HG02798 (cell line): ENCODE measurements at regions not wholly inside any gene's neighbourhood (a gene's known extent, or its start where the extent isn't known, plus 50 kb on each side); places are given as distances from the start of the nearest gene placed in this dataset.
"Not testable (repeated sequence)": the region's sequence is repeated elsewhere in the genome, so short reads cannot be mapped to it uniquely, and the experiment has no call there.

Experiments
- ATAC-seq: cut with Tn5 transposase; IDR thresholded peaks from one replicate; pipeline ENCODE4 v1.9.1; 2021; ENCODE audit warnings: mild to moderate bottlenecking; ENCODE audit not compliant: unreplicated experiment, poor library complexity

DNA sequence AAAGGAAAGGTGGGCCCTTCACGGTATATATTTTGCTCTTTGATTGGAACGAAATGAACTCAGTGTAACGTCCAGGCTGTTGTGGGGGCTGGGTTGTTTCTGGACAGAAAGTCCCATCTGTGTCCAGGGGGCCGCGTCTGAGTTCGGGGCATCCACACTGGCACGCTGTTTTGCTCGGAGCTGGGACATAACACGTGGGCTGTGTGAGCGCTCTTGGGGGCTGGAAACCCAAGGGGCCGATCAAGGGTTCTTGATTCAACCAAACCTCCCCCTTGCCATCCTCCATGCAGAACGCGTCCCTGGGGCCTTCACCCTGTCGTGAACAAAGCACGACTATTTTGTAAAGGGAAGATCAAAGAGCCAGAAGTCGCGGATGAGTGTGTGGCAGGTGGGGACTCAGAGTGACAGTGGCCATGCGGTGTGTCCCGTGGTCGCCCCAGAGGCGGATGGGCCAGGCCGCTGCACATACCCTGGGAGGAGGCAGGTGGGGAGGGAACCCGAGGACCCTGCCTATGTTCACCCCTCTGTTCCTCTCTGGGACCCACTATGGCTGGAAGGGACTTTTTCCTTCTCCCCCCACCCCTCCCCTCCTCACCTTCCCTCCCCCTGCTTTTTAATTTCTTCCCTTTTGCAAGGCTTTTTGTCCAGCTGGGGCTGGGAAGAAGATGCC is 387.2 kb downstream of the SEC14L1 start:
- ATAC-seq: no peak

DNA sequence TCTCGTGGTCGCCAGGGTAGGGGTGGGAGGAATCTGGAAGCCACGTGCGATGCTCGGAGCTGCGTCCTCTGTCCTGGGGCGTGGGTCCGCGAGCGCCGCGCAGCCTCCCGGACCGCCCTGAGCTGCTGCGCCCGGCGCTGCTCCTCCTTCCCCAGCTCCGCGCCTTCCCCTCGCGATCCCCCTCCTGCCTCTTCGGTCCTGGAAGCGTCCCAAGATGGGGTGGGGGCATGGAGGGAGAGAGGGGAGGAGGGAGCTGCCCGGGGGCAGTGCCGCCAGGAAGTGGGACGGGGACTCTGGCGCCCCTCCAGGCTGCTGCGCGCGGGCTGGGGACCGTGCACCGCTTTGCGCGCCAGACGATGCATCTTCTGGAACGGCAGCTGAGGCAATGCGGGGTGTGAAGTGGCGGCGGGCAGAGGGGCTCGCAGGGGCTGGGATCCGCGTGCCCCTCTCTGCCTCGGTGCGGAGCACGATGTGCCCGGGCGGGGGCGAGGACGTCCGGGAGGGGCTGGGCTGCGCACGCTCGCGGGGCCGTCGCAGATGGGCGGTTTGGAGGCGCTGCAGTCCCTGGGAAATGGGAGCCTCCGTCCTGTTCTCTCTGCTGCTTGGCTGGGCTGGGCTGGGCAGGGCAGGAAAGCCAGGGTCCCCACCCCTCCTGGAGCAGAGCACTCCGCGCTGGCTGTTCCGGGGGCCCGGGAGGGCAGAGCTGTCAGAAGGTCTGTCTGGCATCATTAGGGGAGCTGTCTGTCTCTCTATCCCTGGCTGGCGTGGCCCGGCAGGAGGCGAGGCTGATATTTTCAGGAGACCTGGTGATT is 388.0 kb downstream of the SEC14L1 start:
- ATAC-seq: no peak

DNA sequence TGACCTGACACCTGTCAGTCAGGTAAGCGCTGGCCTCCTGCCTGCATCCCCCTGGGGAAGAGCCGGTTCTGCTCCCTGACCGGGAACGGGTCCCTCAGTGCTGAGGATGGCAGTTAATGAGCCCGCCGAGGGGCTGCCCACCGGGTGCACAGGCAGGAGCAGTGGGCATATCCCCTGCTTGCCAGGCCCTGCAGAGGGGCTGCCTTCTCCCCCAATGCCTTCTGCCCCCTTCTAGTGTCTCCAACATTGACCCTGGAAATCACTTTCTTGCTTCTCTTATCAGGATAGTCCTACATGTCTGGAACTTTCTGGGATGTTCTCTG is 388.5 kb downstream of the SEC14L1 start:
- ATAC-seq: no peak

DNA sequence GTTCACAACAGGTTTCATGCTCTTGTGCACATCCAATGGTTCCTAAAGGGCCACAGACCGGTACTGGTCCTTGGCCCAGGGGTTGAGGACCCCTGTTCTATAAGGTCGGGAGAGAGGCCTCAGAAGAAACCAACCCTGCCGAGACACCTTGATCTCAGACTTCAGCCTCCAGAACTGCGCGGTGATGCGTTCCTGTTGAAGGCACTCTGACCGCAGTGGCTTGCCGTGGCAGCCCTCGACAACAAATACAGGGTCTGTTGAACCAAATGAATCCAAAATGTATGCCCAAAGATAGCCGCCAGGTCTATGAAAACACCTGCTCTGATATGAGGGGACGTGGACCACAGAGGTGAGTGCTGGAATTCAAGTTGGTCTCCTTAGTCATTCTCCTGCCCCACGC is 389.8 kb downstream of the SEC14L1 start:
- no peak for ATAC-seq

DNA sequence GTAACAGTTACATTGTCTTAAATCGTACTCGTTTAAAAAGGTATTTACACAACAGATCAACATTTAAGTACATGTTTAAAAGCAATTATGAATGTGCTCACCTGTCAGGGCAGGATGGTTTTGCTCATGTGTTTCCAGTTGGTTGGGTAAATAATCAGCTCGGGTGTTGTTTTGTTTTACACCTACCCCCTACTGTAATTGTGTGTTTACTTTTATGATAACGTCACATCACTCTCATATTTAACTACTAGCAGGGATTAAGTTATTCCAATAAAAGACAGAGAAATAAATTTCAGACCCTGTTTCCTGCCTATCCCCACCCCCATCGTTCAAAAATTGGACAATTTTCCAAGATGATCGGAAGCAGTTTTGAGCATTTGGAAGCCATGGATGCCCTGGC is 390.2 kb downstream of the SEC14L1 start:
- no peak for ATAC-seq

DNA sequence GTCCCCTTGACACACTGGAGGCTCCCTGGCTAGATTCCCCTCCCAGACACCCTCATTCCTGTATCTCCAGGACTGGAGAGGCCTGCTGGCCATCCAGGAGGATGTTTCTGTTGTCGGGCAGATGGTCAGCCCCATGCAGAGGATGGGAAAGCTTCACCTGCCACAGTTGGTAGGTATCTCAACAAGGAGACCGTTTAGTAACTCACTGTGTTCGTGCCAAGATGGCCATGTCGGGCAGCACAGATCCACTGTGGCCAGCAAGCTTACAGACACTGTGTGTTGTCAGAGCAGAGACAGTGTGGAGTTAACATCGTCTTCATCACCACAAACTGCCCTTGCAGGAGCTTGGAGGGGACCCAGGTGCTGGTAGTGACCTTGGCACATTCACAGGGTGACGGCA is 390.9 kb downstream of the SEC14L1 start:
- ATAC-seq: no peak

DNA sequence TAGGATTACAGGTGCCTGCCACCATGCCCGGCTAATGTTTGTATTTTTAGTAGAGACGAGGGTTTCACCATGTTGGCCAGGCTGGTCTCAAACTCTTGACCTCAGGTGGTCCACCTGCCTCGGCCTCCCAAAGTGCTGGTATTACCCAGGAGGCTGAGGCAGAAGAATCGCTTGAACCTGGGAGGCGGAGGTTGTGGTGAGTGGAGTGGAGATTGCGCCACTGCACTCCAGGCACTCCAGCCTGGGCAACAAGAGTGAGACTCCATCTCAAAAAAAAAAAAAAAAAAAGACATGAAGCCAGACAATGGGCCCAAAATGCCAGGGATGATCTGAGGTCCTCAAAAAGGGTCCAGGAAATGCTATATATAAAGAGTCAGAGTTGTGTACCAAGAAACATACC is 392.9 kb downstream of the SEC14L1 start:
- ATAC-seq: not testable (repeated sequence)

DNA sequence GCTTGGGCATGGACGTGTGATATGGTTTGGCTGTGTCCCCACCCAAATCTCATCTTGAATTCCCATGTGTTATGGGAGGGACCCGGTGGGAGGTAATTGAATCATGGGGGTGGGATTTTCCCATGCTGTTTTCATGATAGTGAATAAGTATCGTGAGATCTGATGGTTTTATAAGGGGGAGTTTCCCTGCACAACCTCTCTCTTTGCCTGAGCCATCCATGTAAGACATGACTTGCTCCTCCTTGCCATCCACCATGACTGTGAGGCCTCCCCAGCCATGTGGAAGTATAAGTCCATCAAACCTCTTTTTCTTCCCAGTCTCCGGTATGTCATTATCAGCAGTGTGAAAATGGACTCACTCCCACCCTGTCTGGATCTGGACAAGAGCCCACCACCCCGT is 393.4 kb downstream of the SEC14L1 start:
- no peak for ATAC-seq

DNA sequence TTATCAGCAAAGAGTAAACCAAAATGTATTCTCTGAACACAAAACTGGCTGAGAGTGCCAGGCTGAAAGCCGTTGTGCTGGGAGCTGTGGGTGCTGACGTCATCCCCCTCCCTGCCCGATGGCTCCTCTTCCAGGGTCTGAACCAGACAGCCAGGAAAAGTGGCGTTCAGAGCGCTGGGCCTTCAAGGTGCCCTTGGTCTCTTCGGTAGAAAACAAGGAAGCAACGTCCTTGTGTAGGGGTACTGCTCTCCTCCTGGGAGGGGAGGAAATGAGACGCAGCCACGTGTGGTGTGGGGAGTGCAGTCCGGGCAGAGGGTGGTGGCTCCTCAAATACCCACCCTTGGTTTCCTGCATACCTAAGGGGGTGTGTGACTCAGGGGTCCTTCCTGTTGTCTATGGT is 394.7 kb downstream of the SEC14L1 start:
- ATAC-seq: no peak

DNA sequence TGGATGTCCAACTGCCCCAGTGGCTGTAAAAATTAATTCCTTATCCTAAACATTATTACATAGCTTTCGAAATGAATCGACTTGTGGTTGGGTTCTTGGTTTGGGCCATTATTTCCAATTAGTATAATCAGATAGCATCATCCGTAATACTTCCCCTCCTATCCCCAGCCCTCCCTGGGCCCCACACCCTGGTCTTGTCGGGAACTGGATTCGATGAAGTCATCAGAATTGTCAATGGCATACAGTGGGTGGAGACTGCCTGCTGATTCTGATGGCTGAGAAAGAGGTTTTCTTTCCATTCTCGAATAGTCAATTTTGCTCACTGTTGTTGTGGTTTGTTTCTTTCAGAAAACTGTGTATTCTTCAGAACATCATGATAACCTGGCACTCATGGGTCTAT is 395.1 kb downstream of the SEC14L1 start:
- no peak for ATAC-seq

DNA sequence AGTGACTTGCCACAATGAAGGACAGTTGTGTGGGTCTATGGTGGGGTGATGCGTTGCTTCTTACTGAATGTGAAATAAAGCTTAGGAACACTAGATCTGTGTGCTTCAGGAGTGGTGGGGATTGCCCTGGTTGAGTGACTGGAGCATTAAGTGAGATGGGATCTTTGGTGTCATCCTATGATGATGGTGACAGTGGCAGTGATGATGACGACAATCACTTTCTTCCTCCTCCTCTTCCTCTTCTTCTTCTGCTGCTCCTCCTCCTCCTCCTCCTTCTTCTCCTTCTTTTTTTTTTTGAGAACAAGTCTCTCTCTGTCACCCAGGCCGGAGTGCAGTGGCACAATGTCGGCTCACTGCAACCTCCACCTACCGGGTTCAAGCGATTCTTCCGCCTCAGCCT is 396.8 kb downstream of the SEC14L1 start:
- ATAC-seq: no peak

DNA sequence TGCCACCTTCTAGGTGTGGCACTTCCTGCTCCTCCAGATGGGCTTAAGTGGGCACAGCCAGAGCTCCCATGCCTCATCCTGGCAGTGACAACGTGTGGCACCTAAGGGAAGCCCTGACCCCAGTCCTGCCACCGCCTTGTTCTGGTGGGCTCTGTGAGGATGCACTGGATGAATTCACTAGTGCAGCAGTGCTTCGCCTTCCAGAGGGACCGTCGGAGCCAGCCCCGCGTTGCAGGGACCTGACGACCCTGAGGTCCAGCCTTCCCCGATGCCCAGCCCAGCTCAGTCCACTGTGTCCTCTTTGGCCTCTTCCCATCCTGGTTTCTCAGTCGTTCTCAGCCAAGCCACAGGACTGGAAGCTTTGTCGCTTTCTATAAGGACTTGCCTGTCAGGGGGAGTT is 399.8 kb downstream of the SEC14L1 start:
- no peak for ATAC-seq

DNA sequence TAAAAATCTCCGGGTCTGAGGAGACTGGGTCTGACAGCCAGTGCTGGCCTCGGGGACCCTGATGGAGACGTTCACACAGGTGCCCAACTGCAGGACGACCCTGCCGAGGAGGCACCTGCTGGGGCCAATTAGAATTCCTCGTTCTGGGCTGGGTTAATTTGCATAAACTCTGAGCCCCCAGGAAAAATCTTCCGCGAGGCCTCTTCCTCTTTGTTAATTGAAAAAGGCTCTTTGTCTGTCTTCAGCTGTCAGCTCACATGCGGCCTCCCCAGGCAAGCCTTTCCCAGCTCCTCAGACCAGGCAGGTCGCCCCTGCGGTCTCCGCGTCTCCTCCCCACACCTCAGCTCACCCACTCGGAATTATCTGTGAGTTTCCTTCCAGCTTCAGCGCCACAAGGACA is 400.2 kb downstream of the SEC14L1 start:
- no peak for ATAC-seq

DNA sequence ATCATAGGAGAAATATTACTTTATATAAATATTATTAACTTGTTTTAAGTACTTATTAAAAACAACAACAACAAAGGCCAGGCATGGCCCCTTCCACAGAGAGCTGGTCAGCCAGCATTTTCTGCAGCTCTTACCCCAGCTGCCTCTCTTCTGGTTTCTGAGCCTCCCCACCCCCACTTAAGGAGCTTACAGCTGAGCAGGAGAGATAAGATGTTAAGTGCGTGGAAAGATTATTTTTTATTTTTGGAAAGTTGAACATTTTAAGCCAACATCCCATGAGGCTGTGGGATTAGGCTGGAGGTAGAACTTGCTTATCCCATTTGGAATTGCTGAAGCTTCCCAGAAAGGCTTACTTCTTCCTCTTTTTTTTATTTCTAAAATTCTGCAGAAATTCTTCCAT is 401.2 kb downstream of the SEC14L1 start:
- ATAC-seq: no peak

DNA sequence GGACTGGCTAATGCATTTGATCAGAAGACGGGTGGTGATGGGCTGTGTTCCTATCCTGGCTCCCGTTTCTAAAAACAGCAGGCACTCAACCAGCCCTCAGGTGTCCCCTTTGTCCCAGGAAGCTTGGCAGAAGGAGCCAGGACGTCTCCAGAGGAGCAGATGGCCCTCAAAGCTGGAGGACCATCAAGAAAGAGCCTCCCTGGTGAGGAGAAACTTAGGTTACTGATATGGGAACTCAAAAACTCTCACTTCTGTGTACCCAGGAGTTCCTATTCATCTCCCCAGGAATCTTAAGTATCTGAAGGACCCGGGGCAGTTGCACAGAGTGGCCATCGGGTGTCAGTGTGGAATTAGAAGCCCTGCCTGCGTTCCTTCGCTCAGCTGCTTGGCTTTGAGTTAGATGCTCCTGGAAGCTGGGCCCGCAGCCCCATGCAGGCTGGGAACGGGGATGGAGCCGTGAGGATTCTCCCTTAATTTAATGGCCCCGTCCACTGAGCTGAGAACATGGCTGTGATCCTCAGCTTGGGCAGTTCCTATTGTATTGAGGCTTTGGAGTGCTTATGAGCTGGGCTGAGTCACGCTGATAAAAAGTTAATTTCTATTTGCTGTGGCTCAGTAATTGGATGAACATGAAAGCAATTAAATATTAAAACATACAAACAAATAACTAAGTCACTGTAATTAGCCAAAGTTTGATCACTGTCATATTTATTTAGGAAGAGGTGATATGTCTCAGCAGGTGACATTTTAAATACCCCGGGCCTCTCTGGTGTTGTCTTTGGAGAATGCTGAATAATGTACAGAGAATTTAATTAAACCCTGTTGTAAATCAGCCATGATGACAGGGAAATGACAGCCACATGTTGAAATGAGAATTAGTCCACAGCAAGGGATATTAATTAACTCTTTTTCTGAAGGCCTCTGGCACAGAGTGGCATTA is 402.1 kb downstream of the SEC14L1 start:
- ATAC-seq: no peak

DNA sequence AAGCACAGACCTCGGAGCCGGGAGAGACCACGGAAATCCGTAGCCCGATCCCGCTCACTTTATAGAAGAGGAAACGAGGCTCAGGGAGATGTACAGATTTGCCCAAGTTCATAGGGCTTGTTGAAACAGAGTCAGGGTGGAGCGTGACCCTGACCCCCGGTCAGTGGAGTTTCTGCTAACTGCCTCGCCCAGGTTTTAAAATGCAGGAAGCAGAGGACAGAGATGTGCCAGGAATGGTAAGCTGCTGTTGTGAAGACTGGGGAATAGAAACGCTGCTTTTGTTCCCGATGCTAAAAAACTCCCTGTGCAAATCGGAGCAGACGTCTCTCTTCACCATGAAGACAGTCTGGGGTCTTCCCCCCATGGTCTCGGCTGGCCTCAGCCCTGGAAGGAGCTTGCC is 403.0 kb downstream of the SEC14L1 start:
- ATAC-seq: no peak

DNA sequence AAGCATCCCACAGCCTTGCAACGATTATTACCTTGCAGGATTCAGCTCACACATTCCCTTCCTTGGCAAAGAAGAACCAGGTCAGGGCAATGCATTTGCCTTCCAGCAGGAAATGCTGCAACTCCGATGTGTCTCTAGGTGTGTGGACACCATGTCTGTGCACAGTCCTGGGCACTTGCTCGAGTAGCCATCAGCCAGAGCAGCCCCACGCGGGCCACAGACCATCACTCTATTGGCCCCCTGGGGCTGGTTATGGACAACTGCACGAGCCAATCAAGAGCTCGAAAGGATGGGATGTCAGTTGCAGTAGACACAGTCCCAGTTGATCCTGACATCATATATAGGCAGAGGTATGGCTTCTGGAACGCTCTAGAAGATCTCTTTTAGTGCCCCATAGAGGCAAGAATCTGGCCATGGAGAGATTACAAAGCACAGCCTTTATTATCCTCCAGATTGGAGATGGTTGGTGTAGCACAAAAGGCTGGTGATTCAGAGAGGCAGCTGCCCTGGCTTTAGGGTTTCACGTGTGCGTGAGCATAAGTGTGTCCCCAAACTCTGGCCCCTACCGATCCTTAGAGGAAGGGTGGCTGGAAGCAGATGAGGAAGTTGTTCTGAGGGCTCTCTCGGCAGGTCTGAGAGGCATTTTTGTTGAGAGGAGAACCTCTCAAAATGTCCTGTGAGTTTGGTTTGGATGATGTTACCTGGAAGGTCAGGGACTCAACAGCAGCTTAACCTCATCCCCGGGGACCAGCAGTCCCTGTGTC is 403.8 kb downstream of the SEC14L1 start:
- no peak for ATAC-seq

DNA sequence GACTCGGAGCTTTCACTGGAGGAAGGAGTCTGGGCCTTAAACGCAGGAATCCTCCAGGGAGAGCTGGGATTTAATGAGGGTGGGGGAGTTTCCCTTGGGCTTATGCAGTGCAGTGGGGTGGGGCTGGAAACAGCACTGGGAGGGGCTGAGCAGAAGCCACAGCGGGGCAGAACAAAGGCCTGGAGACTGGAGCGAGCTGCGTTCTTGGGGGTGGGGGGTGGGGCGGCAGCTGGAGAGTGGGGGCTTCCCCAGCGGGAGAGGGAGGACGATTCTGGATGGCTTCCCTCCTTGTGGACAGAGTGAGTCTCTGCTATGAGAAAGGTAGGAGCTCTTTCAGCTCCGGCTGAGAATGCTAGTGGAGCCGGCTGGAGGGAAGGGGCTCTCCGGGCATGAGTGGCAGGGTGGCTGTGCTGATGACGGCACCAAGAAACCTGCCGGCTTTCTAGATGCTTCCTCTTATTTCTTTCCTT is 406.0 kb downstream of the SEC14L1 start:
- no peak for ATAC-seq

DNA sequence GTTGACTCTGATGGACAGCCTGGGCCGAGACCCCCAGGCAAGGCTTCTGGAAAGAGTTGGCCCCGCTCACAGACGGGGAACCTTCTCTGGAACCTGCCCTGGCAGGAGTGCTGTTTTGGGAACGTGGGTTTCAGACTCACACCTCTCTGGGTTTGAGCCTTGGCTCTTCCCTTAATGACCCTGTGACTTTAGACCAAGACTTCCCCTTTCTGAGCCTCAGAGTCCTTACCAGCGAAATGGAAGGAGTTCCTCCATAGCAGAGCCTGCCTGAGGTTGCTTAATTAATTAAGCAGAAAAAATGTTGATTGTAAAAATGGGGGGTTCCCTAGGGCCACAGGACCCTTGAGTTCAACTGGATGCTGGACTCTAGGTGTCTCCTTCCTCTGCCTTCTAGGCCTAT is 408.2 kb downstream of the SEC14L1 start:
- no peak for ATAC-seq

DNA sequence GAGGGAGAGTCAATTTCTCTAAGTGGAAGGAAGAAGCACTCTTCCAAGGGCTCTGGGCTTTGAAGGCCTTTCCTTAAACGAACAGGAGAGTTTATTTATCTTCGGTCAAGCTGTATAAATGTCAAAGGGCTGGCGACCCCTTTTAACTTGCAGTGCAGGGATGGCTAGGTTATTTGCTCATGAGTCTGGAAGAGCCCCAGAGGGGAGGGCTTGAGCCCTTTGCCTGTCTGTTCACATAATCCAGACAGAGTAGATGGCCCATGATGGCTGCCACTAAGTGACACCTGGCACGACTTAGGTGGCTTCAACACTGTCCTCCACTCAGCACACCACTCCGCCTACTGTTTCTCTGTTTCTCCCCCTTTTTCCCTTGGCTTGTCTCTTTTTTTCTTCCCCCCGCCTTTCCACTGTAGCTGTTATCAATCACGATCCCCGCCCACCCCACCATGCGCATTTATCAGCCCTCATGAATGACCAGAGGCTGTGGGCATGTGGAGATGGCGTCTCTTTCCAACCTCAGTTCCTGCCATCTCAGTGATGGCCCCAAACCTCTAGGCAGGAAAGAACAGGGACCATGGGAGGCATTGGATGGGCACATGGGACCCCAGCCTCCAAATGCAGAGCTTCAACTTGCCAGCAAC is 408.7 kb upstream of the TNRC6C start:
- ATAC-seq: no peak
